GM12878 (cell line): ENCODE measurements at regions not wholly inside any gene's neighbourhood (a gene's known extent, or its start where the extent isn't known, plus 50 kb on each side); places are given as distances from the start of the nearest gene placed in this dataset.

Source experiments
- ATAC-seq: fragments of 200-7000 bp; cut with Tn5 transposase; 3 replicates; pipeline ENCODE4 v1.9.1; 2020; ENCODE audit warnings: mild to moderate bottlenecking, moderate library complexity
- BruUV-seq: library from RNA; stranded (reverse); fragments of 400-500 nt; replicated peaks from 2 replicates; lab custom pipeline; 2021; lab: Mats Ljungman, UMichigan
- CTCF ChIA-PET: fragments of 300-600 bp; sonication (Branson Sonifier 250); formaldehyde crosslinking; extraction: SDS; loops from one replicate; lab custom pipeline; 2021; ENCODE audit warnings: inconsistent platforms; lab: Yijun Ruan, JAX
- POLR2A ChIA-PET: fragments of 350-600 bp; formaldehyde crosslinking; extraction: SDS; loops from one replicate; lab custom pipeline; 2021; ENCODE audit warnings: inconsistent platforms; lab: Charles Lee
- RAD21 ChIA-PET: fragments of 300-600 bp; sonication (Branson Sonifier 250); formaldehyde crosslinking; loops from one replicate; lab custom pipeline; 2023; ENCODE audit warnings: antibody characterized with exemption; ENCODE audit not compliant: unreplicated experiment; lab: Charles Lee
- SMC1A ChIA-PET: fragments of 300-600 bp; sonication (Branson Sonifier 250); formaldehyde crosslinking; loops from one replicate; lab custom pipeline; 2023; ENCODE audit not compliant: unreplicated experiment, uncharacterized antibody; lab: Charles Lee
- DNase-seq: peaks from one replicate; pipeline ENCODE4 v3.0.0-alpha.2; 2011; ENCODE audit warnings: low read depth, low spot score
- FAIRE-seq: peaks from 3 replicates; lab custom pipeline; 2011; peaks lifted over from hg19 to GRCh38; lab: Jason Lieb, UNC
- H2AFZ ChIP-seq: 2 replicates; pipeline ENCODE4 v1.6.0; 2011; ENCODE audit warnings: low read depth, low read length, control low read depth; ENCODE audit not compliant: control insufficient read depth
- H3K27ac ChIP-seq: 2 replicates; pipeline ENCODE4 v1.5.1; 2011; ENCODE audit warnings: control low read depth; ENCODE audit not compliant: control insufficient read depth, insufficient read depth
- H3K27me3 ChIP-seq, 2 experiments: replicated peaks in 1 of 2; 2 replicates each; pipeline versions ENCODE4 v1.6.0 to v1.6.1; 2011; ENCODE audit warnings: low read length in 1 of 2; ENCODE audit not compliant: control insufficient read depth in 2 of 2, insufficient read depth in 2 of 2
- H3K36me3 ChIP-seq, 2 experiments: 2 replicates each; pipeline ENCODE4 v1.5.1; 2011; ENCODE audit warnings: low read length in 1 of 2; ENCODE audit not compliant: control insufficient read depth in 2 of 2, insufficient read depth in 2 of 2
- H3K4me1 ChIP-seq: 2 replicates; pipeline ENCODE4 v1.6.1; 2011; ENCODE audit warnings: mild to moderate bottlenecking, low read length, moderate library complexity, mixed read lengths; ENCODE audit not compliant: control insufficient read depth, insufficient read depth
- H3K4me2 ChIP-seq: 2 replicates; pipeline ENCODE4 v1.6.0; 2011; ENCODE audit warnings: control low read depth; ENCODE audit not compliant: control insufficient read depth, insufficient read depth
- H3K4me3 ChIP-seq: fragments of 200-600 bp; sonication (generic); 2 replicates; pipeline ENCODE4 v1.5.1; 2016
- H3K79me2 ChIP-seq: 2 replicates; pipeline ENCODE4 v1.6.0; 2011; ENCODE audit warnings: low read length; ENCODE audit not compliant: control insufficient read depth, insufficient read depth
- H3K9ac ChIP-seq: 2 replicates; pipeline ENCODE4 v1.8.0; 2011; ENCODE audit warnings: low read length, control low read depth, mixed read lengths; ENCODE audit not compliant: control insufficient read depth, insufficient read depth
- H3K9me3 ChIP-seq: replicated peaks from 3 replicates; pipeline ENCODE4 v1.5.1; 2011; ENCODE audit warnings: mild to moderate bottlenecking, low read length; ENCODE audit not compliant: control insufficient read depth, insufficient read depth
- H4K20me1 ChIP-seq: 2 replicates; pipeline ENCODE4 v1.6.0; 2011; ENCODE audit not compliant: control insufficient read depth, insufficient read depth
- CBX5 ChIP-seq: sonication (generic); IDR thresholded peaks from 2 replicates; pipeline ENCODE4 v1.6.1; 2016; ENCODE audit warnings: low read depth, moderate library complexity, mild to moderate bottlenecking, inconsistent platforms
- E4F1 ChIP-seq: fragments of 450-650 bp; IDR thresholded peaks from 2 replicates; pipeline ENCODE4 v1.6.1; 2018; ENCODE audit warnings: borderline replicate concordance, mild to moderate bottlenecking; ENCODE audit not compliant: partially characterized antibody
- GABPA ChIP-seq: IDR thresholded peaks from 2 replicates; pipeline ENCODE4 v1.6.1; 2014; ENCODE audit warnings: antibody characterized with exemption, low read depth, mild to moderate bottlenecking, inconsistent platforms
- MEF2B ChIP-seq: fragments of 450-650 bp; IDR thresholded peaks from 2 replicates; pipeline ENCODE4 v1.6.1; 2018; ENCODE audit warnings: mild to moderate bottlenecking, moderate library complexity; ENCODE audit not compliant: partially characterized antibody, poor library complexity, severe bottlenecking
- MXI1 ChIP-seq: fragments of 150-350 bp; IDR thresholded peaks from 2 replicates; pipeline ENCODE4 v1.6.1; 2011; ENCODE audit warnings: low read depth, mild to moderate bottlenecking, inconsistent platforms, low read length, improper control_type of control experiment
- RCOR1 ChIP-seq: conservative IDR thresholded peaks from 2 replicates; pipeline ENCODE4 v1.6.1; 2012; ENCODE audit warnings: low read depth, low read length, improper control_type of control experiment
- TAF1 ChIP-seq: IDR thresholded peaks from 2 replicates; pipeline ENCODE4 v1.6.1; 2011; ENCODE audit warnings: mild to moderate bottlenecking, low read depth, low read length, borderline replicate concordance
- TBL1XR1 ChIP-seq: IDR thresholded peaks from 2 replicates; pipeline ENCODE4 v1.6.1; 2012; ENCODE audit warnings: low read depth, low read length, improper control_type of control experiment
- WGBS: methylation state at CpG from one replicate; pipeline ENCODE4 v1.1.6; 2016; ENCODE audit warnings: low lambda C conversion rate; ENCODE audit not compliant: insufficient replicate concordance, insufficient coverage; ENCODE audit errors: missing lambda C conversion rate; 5-methylcytosine and 5-hydroxymethylcytosine counted together
- in situ Hi-C: fragments of 300-500 bp; cut with MboI; formaldehyde crosslinking; loops from 9 replicates; pipeline ENCODE4 v1.14.3; 2018; ENCODE audit warnings: mixed read lengths
- intact Hi-C: fragments of 100-400 bp; cut with micrococcal nuclease; formaldehyde crosslinking; loops from one replicate; pipeline ENCODE4 v1.14.2; 2022; ENCODE audit not compliant: unreplicated experiment

- DNase-seq: no peak
- Histone ChIP-seq H3K27ac (no peak overlapping the region), H3K36me3 (no peaks in the 10 kb centered on the region), H3K4me3 (no peak overlapping the region), H2AFZ (no peak overlapping the region), H4K20me1 (no peaks in the 10 kb centered on the region), H3K79me2 (no peaks in the 10 kb centered on the region), H3K27me3 (no peaks in the 10 kb centered on the region)
- no peak for ATAC-seq
- BruUV-seq: no TSS peak
- RAD21 ChIA-PET: no interaction called here
- SMC1A ChIA-PET: no interaction called here
- POLR2A ChIA-PET: no interaction called here
- intact Hi-C loops: no loop called here
- in situ Hi-C loops: no loop called here
- FAIRE-seq: no peak
- no peak for TF ChIP-seq MXI1
- no peak for TF ChIP-seq E4F1
- no peak for TF ChIP-seq GABPA
- no peak for TF ChIP-seq TAF1
- TF ChIP-seq TBL1XR1: no peak
- TF ChIP-seq MEF2B: no peak
- TF ChIP-seq CBX5: no peak
- TF ChIP-seq RCOR1: no peak
- TF ChIP-seq, all 136 proteins: peak for 0
- no peak overlapping the region for H3K9ac ChIP-seq
- CTCF ChIA-PET: no interaction called here
- no peaks in the 10 kb centered on the region for H3K4me1 ChIP-seq
- WGBS: 36% methylated on average over 7 of the region's 7 CpGs
- no peaks in the 10 kb centered on the region for H3K9me3 ChIP-seq
- no peak overlapping the region for H3K4me2 ChIP-seq
Measured at GRCh38 chr10:130575756-130576285, 439.6 kb downstream of the GLRX3 start.
